ENCODE measurements at regions not wholly inside any gene's neighbourhood (a gene's known extent, or its start where the extent isn't known, plus 50 kb on each side); places are given as distances from the start of the nearest gene placed in this dataset.
A peak's percentile ranks its signal among the peaks of the same experiment; 100 is the strongest.
"Not testable (repeated sequence)": the region's sequence is repeated elsewhere in the genome, so short reads cannot be mapped to it uniquely, and the experiment has no call there.

DNA sequence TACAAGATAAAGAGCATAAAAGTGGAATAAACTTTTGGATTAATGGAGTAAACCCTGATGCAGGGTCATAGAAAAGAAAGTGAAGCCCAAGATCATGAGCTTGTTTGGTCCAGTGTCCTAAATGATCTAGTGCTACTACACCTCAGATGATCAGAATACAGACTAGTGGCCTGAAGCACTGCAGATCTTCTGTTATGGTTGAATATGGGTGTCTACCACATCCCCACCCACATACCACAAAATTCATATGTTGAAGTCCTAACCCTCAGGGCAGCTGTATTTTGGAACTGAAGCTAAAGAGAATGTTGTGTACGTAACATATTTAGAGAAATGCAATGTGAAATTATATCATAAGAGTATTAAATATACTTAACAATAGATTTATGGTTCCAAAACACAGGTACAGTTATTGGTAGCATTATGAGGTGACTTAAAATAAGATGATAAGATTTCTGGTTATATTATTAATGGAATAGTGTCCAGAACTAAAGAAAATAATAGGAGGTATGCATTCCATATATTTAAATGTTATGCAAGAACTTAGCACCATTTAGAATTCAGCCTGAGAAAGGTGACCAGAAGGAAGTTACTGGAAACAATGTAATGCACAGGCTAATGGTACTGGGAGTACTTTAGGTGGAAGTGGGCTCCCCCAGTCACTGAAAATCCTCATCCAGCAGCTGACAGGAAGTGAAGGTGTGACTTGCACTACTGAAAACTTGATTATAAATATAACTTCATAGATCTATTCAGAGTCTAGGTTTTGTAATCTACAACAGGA lies 1155.1 kb downstream of the TAF11L14 start:
- Mint-ChIP-seq H3K36me3 (ENCODE audit: low read depth) (no peaks in the 10 kb centered on the region), H3K4me3 (no peak overlapping the region), H3K27ac (no peak overlapping the region), H3K4me1 (no peaks in the 10 kb centered on the region), H3K27me3 (no peaks in the 10 kb centered on the region), H3K9me3 (no peaks in the 10 kb centered on the region)
- no peak for ATAC-seq (replicated peaks)

GRCh38 chr5:18792145-18792544 lies 1157.9 kb downstream of the TAF11L14 start:
- no peaks in the 10 kb centered on the region for H3K36me3 Mint-ChIP-seq (ENCODE audit: low read depth)
- H3K27ac Mint-ChIP-seq = no peak overlapping the region
- H3K27me3 Mint-ChIP-seq = no peaks in the 10 kb centered on the region
- no peaks in the 10 kb centered on the region for H3K9me3 Mint-ChIP-seq
- H3K4me1 Mint-ChIP-seq = no peaks in the 10 kb centered on the region
- peak; percentile 6 for ATAC-seq (replicated peaks)
- no peak overlapping the region for H3K4me3 Mint-ChIP-seq

GRCh38 chr5:18797222-18797621 lies 1163.0 kb downstream of the TAF11L14 start:
- Mint-ChIP-seq H3K9me3 (peaks cover 3% of the 10 kb centered on the region), H3K4me1 (no peaks in the 10 kb centered on the region), H3K4me3 (no peak overlapping the region), H3K27me3 (peaks cover 3% of the 10 kb centered on the region), H3K36me3 (ENCODE audit: low read depth) (no peaks in the 10 kb centered on the region), H3K27ac (no peak overlapping the region)
- ATAC-seq (replicated peaks) = no peak

DNA sequence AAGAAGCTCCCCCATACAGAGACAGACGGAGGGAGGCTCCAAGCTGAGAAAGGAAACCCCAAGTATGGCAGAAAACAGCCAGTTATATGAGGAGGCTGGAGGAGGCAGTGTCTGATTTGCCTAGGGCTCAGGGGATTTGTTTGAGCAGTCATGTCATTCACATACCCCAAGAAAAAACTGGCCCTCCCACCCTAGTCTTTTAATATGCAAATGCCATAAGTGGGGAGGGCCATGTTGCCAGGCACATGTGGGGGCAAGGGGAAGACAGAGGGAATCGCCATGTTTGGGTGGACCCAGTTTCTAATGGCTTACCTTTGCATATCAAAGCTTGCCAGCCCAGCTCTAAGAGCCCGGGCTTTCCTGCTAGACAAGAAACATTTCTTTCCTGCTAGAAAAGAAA lies 1163.8 kb downstream of the TAF11L14 start:
- Mint-ChIP-seq H3K27me3 (peaks cover 3% of the 10 kb centered on the region), H3K27ac (no peak overlapping the region)

DNA sequence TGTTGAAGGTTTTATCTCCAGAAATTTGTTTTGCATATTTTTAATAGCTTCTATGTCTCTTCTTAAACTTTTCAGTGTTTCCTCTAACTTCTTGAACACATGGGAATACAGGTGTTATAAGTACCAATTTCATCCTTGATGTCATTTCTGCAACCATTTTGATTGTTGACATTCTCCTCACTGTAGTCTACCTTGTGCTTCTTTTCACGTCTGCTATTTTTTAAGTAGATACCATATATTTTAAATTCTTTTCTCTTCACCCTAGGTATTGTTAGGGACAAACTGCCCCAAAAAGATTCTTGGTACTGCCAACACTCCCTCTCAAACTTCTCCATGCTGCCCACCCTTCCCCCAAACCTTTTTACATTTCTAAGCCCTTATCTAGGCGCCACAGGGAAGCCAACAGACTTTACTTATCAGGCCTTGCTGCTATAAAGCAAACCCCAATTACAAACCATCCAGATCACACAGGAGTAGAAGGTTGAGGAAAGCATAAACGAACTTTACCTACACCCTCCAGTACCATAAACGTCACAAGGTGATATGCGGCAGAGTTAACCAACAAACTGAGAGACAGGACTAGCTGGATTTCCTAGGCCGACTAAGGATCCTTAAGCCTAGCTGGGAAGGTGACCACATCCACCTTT lies 1165.3 kb downstream of the TAF11L14 start:
- Mint-ChIP-seq H3K36me3 (ENCODE audit: low read depth) (no peaks in the 10 kb centered on the region), H3K4me1 (no peaks in the 10 kb centered on the region), H3K27ac (no peak overlapping the region), H3K27me3 (peaks cover 3% of the 10 kb centered on the region), H3K4me3 (no peak overlapping the region), H3K9me3 (peaks cover 3% of the 10 kb centered on the region)
- ATAC-seq (replicated peaks) = no peak

More for the DNA sequence above, 1163.8 kb downstream of the TAF11L14 start:
- no peak overlapping the region for H3K4me3 Mint-ChIP-seq
- no peak for ATAC-seq (replicated peaks)
- H3K9me3 Mint-ChIP-seq = peaks cover 3% of the 10 kb centered on the region
- no peaks in the 10 kb centered on the region for H3K36me3 Mint-ChIP-seq (ENCODE audit: low read depth)
- no peaks in the 10 kb centered on the region for H3K4me1 Mint-ChIP-seq

- no peak for ATAC-seq (replicated peaks)
- Mint-ChIP-seq H3K36me3 (ENCODE audit: low read depth) (no peaks in the 10 kb centered on the region), H3K4me3 (no peak overlapping the region), H3K27ac (no peak overlapping the region), H3K4me1 (no peaks in the 10 kb centered on the region), H3K9me3 (peaks cover 3% of the 10 kb centered on the region), H3K27me3 (peaks cover 3% of the 10 kb centered on the region)
Observed at GRCh38 chr5:18800293-18801025, 1166.2 kb downstream of the TAF11L14 start.

DNA sequence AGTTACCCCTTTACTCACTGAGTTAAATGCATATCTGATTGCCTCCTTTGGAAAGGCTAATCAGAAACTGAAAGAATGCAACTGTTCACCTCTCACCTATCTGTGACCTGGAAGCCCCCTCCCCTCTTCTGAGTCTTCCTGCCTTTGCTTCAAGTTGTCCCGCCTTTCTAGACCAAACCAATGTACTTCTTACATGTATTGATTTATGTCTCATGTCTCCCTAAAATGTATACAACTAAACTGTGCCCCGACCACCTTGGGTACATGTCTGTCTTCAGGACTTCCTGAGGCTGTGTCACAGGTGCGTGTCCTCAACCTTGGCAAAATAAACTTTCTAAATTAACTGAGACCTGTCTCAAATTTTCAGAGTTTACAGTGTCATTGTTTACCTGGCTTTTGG lies 1167.2 kb downstream of the TAF11L14 start:
- not testable (repeated sequence) for H3K4me1 Mint-ChIP-seq; H3K27me3 Mint-ChIP-seq; H3K27ac Mint-ChIP-seq; H3K4me3 Mint-ChIP-seq; H3K36me3 Mint-ChIP-seq (ENCODE audit: low read depth); ATAC-seq (replicated peaks); H3K9me3 Mint-ChIP-seq

GRCh38 chr5:18802336-18802735 lies 1168.1 kb downstream of the TAF11L14 start:
- Mint-ChIP-seq H3K4me3 (no peak overlapping the region), H3K27ac (no peak overlapping the region), H3K4me1 (no peaks in the 10 kb centered on the region), H3K36me3 (ENCODE audit: low read depth) (no peaks in the 10 kb centered on the region), H3K9me3 (peaks cover 3% of the 10 kb centered on the region), H3K27me3 (peaks cover 3% of the 10 kb centered on the region)
- ATAC-seq (replicated peaks) = no peak

DNA sequence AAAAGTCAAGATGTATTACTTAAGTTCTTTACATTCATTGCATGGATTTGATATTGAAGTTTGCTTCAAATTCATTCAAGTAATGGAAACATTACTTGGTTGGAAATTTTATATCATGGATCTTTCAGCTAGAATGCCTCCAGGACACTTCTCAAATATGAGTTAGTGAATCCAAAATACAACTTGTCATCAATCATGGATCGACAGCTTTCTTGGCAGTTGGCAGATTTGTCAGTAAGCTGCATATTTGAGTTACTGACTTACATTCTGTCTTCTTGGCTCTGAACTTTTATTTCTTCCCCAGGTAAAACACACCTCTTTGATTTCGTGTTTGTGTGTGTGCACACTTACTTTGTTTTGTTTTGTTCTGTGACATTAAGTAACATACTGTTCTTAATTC lies 1171.1 kb downstream of the TAF11L14 start:
- Mint-ChIP-seq H3K4me1 (no peaks in the 10 kb centered on the region), H3K27me3 (peaks cover 4% of the 10 kb centered on the region), H3K9me3 (peaks cover under 1% of the 10 kb centered on the region), H3K36me3 (ENCODE audit: low read depth) (no peaks in the 10 kb centered on the region), H3K27ac (no peak overlapping the region), H3K4me3 (no peak overlapping the region)
- no peak for ATAC-seq (replicated peaks)

GRCh38 chr5:18807256-18808149 lies 1173.2 kb downstream of the TAF11L14 start:
- ATAC-seq (replicated peaks) = no peak
- Mint-ChIP-seq H3K27me3 (peaks cover 4% of the 10 kb centered on the region), H3K9me3 (no peaks in the 10 kb centered on the region), H3K4me3 (no peak overlapping the region), H3K36me3 (ENCODE audit: low read depth) (no peaks in the 10 kb centered on the region), H3K4me1 (no peaks in the 10 kb centered on the region), H3K27ac (no peak overlapping the region)

- no peak overlapping the region for H3K27ac Mint-ChIP-seq
- no peaks in the 10 kb centered on the region for H3K36me3 Mint-ChIP-seq (ENCODE audit: low read depth)
Observed at GRCh38 chr5:18811661-18812060, 1176.3 kb downstream of the CDH18 start.

GRCh38 chr5:18828351-18828750 lies 1159.6 kb downstream of the CDH18 start:
- Mint-ChIP-seq H3K4me3 (no peak overlapping the region), H3K9me3 (no peaks in the 10 kb centered on the region), H3K27ac (no peak overlapping the region), H3K36me3 (ENCODE audit: low read depth) (no peaks in the 10 kb centered on the region), H3K4me1 (no peaks in the 10 kb centered on the region), H3K27me3 (peaks cover 3% of the 10 kb centered on the region)
- ATAC-seq (replicated peaks) = no peak

More at GRCh38 chr5:18811661-18812060, 1176.3 kb downstream of the CDH18 start:
- Mint-ChIP-seq H3K4me3 (no peak overlapping the region), H3K4me1 (no peaks in the 10 kb centered on the region), H3K27me3 (peaks cover 9% of the 10 kb centered on the region), H3K9me3 (no peaks in the 10 kb centered on the region)
- ATAC-seq (replicated peaks) = no peak

- Mint-ChIP-seq H3K36me3 (ENCODE audit: low read depth) (no peaks in the 10 kb centered on the region), H3K4me1 (no peaks in the 10 kb centered on the region), H3K9me3 (no peaks in the 10 kb centered on the region), H3K27ac (no peak overlapping the region), H3K27me3 (peaks cover 3% of the 10 kb centered on the region), H3K4me3 (no peak overlapping the region)
- no peak for ATAC-seq (replicated peaks)
Observed at GRCh38 chr5:18829539-18829938, 1158.5 kb downstream of the CDH18 start.

DNA sequence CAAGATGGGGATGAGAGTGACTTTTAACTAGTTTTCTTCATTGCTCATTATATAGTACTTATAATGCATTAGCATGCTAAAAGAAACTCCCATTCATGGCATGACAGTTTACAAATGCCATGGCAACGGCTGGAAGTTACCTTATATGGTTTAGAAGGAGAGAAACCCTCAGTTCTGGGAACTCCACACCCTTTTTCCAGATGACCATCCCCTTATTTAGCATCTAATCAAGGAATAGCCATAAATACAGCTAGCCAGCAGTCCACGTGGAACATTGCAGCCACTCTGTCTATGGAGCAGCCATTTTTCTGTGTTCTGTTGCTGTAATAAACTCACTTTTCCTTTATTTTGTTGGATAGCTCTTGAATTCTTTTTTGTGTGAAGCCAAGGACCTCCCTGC lies 1137.8 kb downstream of the CDH18 start:
- Mint-ChIP-seq H3K27ac (no peak overlapping the region), H3K36me3 (ENCODE audit: low read depth) (no peaks in the 10 kb centered on the region), H3K4me1 (no peaks in the 10 kb centered on the region), H3K9me3 (peaks cover 2% of the 10 kb centered on the region), H3K27me3 (no peaks in the 10 kb centered on the region), H3K4me3 (no peak overlapping the region)
- ATAC-seq (replicated peaks) = no peak

All from activated T-helper 17 cell treated with anti-CD3 and anti-CD28 coated beads, Interleukin-2, amount 50 U/mL, for 72 hours (primary cell).